ENCODE measurements at regions not wholly inside any gene's neighbourhood (a gene's known extent, or its start where the extent isn't known, plus 50 kb on each side); places are given as distances from the start of the nearest gene placed in this dataset.

- no peak for DNase-seq
Measured at GRCh38 chr2:30341500-30342267, 105.4 kb upstream of the LCLAT1 start.

- DNase-seq: no peak
Measured at GRCh38 chr2:30346471-30347169, 100.4 kb upstream of the LCLAT1 start.

GRCh38 chr2:30348825-30349224 is 98.2 kb upstream of the LCLAT1 start:
- DNase-seq: no peak

- DNase-seq: no peak
Measured at GRCh38 chr2:30349691-30350090, 97.4 kb upstream of the LCLAT1 start.

- no peak for DNase-seq
Measured at GRCh38 chr2:30351116-30351515, 95.9 kb upstream of the LCLAT1 start.

GRCh38 chr2:30351949-30352348 is 95.1 kb upstream of the LCLAT1 start:
- no peak for DNase-seq

- DNase-seq: no peak
Measured at GRCh38 chr2:30354150-30354549, 92.9 kb upstream of the LCLAT1 start.

GRCh38 chr2:30354621-30355020 is 92.4 kb upstream of the LCLAT1 start:
- no peak for DNase-seq

- DNase-seq: no peak
Measured at GRCh38 chr2:30355306-30355705, 91.7 kb upstream of the LCLAT1 start.

- DNase-seq: no peak
Measured at GRCh38 chr2:30356071-30356470, 91.0 kb upstream of the LCLAT1 start.

- no peak for DNase-seq
Measured at GRCh38 chr2:30356776-30357175, 90.3 kb upstream of the LCLAT1 start.

GRCh38 chr2:30358351-30358750 is 88.7 kb upstream of the LCLAT1 start:
- DNase-seq: no peak

- DNase-seq: no peak
Measured at GRCh38 chr2:30358842-30359241, 88.2 kb upstream of the LCLAT1 start.

GRCh38 chr2:30359644-30360167 is 87.3 kb upstream of the LCLAT1 start:
- DNase-seq: no peak

GRCh38 chr2:30361751-30362394 is 85.2 kb upstream of the LCLAT1 start:
- DNase-seq: no peak

- DNase-seq: no peak
Measured at GRCh38 chr2:30362468-30363081, 84.5 kb upstream of the LCLAT1 start.

GRCh38 chr2:30363406-30363805 is 83.6 kb upstream of the LCLAT1 start:
- no peak for DNase-seq

GRCh38 chr2:30365201-30365600 is 81.8 kb upstream of the LCLAT1 start:
- no peak for DNase-seq

- no peak for DNase-seq
Measured at GRCh38 chr2:30366199-30366691, 80.8 kb upstream of the LCLAT1 start.

- no peak for DNase-seq
Measured at GRCh38 chr2:30367232-30368070, 79.6 kb upstream of the LCLAT1 start.

- DNase-seq: no peak
Measured at GRCh38 chr2:30368258-30368657, 78.8 kb upstream of the LCLAT1 start.

GRCh38 chr2:30371028-30371689 is 75.9 kb upstream of the LCLAT1 start:
- no peak for DNase-seq
